ENCODE measurements at regions not wholly inside any gene's neighbourhood (a gene's known extent, or its start where the extent isn't known, plus 50 kb on each side); places are given as distances from the start of the nearest gene placed in this dataset.

DNA sequence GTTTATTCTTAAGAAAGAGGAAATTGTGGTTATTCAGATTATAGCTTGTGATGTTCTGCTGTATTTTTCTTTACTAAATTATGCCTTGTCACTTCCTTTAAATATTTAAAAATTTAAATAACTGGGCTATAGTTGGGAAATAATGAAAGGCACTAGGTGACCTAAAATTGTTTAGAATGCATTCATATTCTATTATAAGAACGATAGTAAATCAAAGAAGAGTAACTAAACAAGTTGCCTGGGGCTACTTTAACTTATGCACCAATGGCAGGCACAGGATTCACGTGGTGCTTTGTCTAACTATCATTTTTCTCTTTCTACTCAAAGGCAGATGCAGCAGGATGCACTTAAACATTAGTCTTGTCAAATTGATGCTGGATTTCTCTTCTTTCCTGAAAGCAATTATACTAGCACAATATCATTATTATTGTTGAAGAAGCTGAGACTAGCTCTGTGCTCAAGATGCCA is 190.7 kb upstream of the PPFIA2 start:
- H3K4me3 ChIP-seq (ENCODE audit: low read depth, low read length), result no peak overlapping the region
- DNase-seq (ENCODE audit: low read depth), result no peak
- TF ChIP-seq, protein P1, sequence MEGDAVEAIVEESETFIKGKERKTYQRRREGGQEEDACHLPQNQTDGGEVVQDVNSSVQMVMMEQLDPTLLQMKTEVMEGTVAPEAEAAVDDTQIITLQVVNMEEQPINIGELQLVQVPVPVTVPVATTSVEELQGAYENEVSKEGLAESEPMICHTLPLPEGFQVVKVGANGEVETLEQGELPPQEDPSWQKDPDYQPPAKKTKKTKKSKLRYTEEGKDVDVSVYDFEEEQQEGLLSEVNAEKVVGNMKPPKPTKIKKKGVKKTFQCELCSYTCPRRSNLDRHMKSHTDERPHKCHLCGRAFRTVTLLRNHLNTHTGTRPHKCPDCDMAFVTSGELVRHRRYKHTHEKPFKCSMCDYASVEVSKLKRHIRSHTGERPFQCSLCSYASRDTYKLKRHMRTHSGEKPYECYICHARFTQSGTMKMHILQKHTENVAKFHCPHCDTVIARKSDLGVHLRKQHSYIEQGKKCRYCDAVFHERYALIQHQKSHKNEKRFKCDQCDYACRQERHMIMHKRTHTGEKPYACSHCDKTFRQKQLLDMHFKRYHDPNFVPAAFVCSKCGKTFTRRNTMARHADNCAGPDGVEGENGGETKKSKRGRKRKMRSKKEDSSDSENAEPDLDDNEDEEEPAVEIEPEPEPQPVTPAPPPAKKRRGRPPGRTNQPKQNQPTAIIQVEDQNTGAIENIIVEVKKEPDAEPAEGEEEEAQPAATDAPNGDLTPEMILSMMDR (IDR thresholded peaks at IDR 0.05; ENCODE audit: insufficient read depth, low read depth, low read length), result no peak

DNA sequence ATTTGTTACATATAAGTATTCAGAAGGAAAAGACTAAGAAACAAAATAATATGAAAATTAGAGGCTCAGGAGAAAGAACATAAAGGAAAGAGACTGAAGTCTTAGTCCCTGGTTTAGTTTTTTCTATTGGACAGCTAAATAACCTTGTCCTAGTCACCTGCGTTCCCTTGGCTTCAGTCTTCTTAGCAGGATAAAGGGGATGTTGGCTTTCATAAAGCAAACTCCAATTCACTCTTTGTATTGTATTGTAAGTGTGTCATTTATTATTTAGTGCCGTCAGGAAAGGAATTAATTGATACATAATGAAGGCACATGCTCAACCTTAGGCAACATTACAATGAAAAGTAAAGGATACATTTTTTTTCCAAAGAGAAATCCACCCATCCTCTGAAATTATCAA is 190.3 kb upstream of the PPFIA2 start:
- H3K4me3 ChIP-seq (ENCODE audit: low read depth, low read length), result no peak overlapping the region
- TF ChIP-seq, protein P1 (IDR thresholded peaks at IDR 0.05; ENCODE audit: insufficient read depth, low read depth, low read length), result no peak
- no peak for DNase-seq (ENCODE audit: low read depth)

DNA sequence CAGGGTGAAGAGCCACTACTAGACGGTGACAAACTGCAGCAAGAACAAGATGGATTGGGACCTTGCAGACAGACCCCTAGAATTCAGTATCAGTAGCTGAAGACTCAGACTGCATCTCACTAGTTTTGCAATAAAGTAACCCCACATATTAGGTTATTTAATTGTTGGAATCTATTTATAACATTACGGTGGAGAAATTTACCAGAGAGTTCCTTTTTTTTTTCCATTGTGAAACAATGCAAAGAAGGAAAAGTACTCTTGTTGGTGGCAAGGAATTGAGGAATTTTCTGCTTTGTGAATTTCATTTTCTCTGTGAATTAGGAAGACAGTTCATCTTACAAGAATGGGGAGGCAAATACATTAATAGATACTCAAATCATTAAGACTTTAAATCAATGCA is 185.7 kb upstream of the PPFIA2 start:
- TF ChIP-seq, protein P1 (IDR thresholded peaks at IDR 0.05; ENCODE audit: insufficient read depth, low read depth, low read length), result no peak
- DNase-seq (ENCODE audit: low read depth), result no peak
- H3K4me3 ChIP-seq (ENCODE audit: low read depth, low read length), result no peak overlapping the region

DNA sequence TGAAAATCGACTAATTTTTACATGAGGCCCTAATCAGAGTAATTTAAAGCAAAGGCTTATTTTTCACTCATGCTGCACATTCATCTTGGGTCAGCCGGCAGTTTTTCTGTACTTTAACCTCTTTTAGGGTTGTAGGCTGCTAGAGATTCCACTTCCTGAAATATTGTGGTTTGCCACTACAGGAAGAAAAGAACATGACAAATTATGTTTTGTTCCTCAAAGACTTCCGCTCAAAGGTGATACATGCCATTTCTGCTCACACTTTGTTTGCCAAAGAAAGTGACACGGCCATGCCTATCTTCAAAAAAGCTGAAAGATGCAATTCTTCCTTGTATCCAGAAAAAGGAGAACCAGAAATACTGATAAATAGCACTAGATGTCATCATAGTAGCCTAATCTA is 183.4 kb upstream of the PPFIA2 start:
- DNase-seq (ENCODE audit: low read depth), result no peak
- H3K4me3 ChIP-seq (ENCODE audit: low read depth, low read length), result no peak overlapping the region
- TF ChIP-seq, protein P1 (IDR thresholded peaks at IDR 0.05; ENCODE audit: insufficient read depth, low read depth, low read length), result no peak

DNA sequence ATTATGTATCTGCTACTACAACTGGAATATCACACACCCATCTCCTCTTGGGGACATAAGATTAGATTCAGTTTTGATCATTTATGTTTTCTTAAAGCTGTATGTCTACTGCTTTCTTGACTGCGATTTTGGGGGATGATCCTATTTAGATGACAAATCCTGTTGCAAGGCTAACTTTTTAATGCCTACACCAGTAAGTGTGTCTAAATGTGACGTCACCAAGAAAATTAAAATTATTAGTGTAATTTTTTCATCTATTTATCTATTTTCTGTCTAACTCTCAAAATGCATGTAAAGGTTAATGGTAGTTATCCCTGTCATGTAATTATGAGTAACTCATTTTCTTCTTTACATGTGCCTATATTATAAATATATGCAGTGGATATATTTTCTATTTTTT is 170.9 kb upstream of the PPFIA2 start:
- DNase-seq (ENCODE audit: low read depth), result no peak
- no peak overlapping the region for H3K4me3 ChIP-seq (ENCODE audit: low read depth, low read length)
- TF ChIP-seq, protein P1 (IDR thresholded peaks at IDR 0.05; ENCODE audit: insufficient read depth, low read depth, low read length), result no peak

DNA sequence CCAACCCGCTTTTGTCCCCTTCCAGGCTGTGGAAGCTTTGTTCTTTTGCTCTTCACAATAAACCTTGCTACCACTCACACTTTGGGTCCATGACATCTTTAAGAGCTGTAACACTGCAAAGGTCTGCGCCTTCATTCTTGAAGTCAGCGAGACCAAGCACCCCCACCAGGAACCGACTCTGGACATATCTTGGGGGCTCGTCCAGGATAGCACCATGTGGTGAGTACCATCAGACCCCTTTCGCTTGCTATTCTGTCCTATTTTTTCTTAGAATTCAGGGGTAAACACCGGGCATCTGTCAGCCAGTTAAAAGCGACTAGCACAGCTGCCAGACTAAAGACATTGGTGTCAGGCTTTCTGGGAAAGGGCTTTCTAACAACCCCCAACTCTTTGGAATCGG is 137.6 kb upstream of the PPFIA2 start:
- TF ChIP-seq, protein P1 (IDR thresholded peaks at IDR 0.05; ENCODE audit: insufficient read depth, low read depth, low read length), result no peak
- peak; percentile 3 for DNase-seq (ENCODE audit: low read depth)
- no peak overlapping the region for H3K4me3 ChIP-seq (ENCODE audit: low read depth, low read length)

DNA sequence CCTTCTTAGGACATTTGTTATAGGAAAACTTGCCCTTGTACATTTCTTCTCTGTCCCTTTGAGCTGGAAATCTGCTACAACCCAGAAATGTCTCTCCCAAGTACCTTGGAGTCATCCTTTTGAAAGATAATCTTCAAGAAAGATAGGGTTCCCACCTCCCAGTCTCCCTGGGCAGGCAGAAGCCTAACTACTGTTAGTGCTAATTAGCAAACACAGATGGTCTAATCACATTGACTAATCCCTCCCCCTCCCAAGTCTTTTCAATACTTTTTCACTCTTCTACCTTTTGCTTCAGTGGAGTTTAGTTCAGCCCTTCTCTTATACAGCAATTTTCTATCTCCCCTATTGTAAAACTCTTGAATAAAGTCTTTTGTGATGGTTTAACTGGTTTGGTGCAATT is 129.8 kb upstream of the PPFIA2 start:
- no peak overlapping the region for H3K4me3 ChIP-seq (ENCODE audit: low read depth, low read length)
- TF ChIP-seq, protein P1 (IDR thresholded peaks at IDR 0.05; ENCODE audit: insufficient read depth, low read depth, low read length), result no peak
- DNase-seq (ENCODE audit: low read depth), result no peak
